ENCODE measurements at regions not wholly inside any gene's neighbourhood (a gene's known extent, or its start where the extent isn't known, plus 50 kb on each side); places are given as distances from the start of the nearest gene placed in this dataset.

DNA sequence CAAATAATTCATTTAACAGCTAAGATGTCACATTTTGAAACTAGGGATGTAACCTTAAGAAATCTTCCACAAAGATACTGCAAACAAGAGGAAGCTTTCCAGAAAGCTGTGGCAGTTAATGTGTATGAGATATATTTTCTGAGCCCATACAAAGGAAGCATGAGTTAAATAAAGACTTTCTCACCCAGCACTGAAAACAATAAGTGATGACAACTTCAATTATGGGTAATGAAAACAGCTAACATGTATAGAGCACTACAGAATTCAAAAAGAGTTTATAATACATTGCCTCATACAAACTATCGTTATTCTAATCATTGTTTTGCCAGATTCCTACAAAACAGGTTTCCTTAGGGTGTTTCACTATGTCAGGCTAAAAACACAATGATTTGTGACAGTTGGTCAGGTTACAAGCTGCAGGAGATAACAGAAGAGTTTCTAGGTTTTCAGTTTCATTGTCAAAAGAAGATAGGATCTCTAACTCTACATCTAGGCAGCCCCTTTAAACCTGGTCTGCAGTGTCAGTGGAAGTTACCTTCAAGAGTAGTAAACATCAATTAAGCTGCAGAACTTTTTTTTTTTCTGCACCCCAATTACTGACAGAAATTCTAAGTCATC is 618.1 kb upstream of the ADGRL3 start:
- Histone ChIP-seq H3K4me3 (no peak overlapping the region), H3K4me1 (no peaks in the 10 kb centered on the region; the same call in 1 of the 2 replicates), H3K36me3 (replicated peaks) (no peaks in the 10 kb centered on the region), H3K27me3 (ENCODE audit: low read depth) (no peaks in the 10 kb centered on the region), H3K9me3 (no peaks in the 10 kb centered on the region)
- in situ Hi-C loops (cut with MboI; ENCODE audit: low sequenced_read_pairs), result no loop called here
- DNase-seq (ENCODE audit: low spot score in 2 of 2), result no peak

DNA sequence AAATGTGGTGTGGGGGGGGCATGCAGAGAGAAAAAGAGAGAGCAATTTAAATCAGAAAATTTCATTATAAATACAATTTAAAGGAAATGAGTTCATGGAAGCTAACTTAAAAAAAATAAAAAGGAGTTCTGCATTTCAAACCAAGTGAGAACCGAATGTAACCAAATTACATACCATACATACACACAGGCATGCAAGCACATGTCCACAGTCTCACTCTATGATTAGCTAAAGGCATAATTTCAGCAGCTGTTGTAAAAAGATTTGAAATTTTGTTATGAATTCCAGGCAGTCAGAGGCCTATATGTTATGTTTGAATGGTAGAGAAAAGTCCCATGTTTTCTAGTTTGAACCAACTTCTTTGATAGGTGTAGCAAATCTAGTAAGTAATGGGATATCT is 611.6 kb upstream of the ADGRL3 start:
- no peaks in the 10 kb centered on the region for H3K9me3 ChIP-seq
- H3K4me3 ChIP-seq, result no peak overlapping the region
- no peaks in the 10 kb centered on the region for H3K4me1 ChIP-seq
- in situ Hi-C loops (cut with MboI; ENCODE audit: low sequenced_read_pairs), result no loop called here
- no peaks in the 10 kb centered on the region for H3K36me3 ChIP-seq (replicated peaks)
- no peaks in the 10 kb centered on the region for H3K27me3 ChIP-seq (ENCODE audit: low read depth)
- no peak for DNase-seq (ENCODE audit: low spot score in 2 of 2)

DNA sequence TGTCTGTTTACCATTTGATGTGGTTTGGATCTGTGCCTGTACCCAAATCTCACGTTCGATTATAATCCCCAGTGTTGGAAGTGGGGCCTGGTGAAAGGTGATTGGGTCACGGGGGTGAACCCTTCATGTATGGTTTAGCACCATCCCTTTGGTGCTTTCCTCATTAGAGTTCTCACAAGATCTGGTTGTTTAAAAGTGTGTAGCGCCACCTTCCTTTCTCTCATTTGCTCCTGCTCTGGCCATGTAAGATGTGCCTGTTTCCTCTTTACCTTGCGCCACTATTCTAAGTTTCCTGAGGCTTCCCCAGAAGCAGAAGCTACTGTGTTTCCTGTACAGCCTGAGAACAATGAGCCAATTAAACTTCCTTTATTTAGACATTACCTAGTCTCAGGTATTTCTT is 610.7 kb upstream of the ADGRL3 start:
- H3K4me3 ChIP-seq, result no peak overlapping the region
- no peaks in the 10 kb centered on the region for H3K36me3 ChIP-seq (replicated peaks)
- in situ Hi-C loops (cut with MboI; ENCODE audit: low sequenced_read_pairs), result no loop called here
- DNase-seq (ENCODE audit: low spot score in 2 of 2), result no peak
- H3K4me1 ChIP-seq, result no peaks in the 10 kb centered on the region
- no peaks in the 10 kb centered on the region for H3K27me3 ChIP-seq (ENCODE audit: low read depth)
- no peaks in the 10 kb centered on the region for H3K9me3 ChIP-seq

DNA sequence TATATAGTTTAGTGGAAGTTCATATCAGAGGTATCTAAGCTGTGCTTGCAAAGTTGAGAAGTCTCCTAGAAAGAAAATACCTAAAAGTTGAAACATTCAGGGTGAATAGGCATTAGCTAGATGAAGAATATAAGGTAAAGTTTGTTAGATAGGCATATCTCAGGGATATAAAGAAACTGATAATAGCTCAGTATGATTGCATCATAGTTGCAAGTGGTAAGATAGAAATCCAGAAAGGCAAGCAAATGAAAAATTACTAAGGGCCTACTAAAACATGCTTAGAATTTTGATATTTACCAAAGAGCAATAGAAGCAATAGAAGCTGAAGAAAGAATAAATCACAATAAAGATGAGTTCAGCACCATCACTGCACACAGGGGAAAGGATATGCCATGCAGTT is 610.0 kb upstream of the ADGRL3 start:
- Histone ChIP-seq H3K4me3 (no peak overlapping the region), H3K27me3 (ENCODE audit: low read depth) (no peaks in the 10 kb centered on the region), H3K36me3 (replicated peaks) (no peaks in the 10 kb centered on the region), H3K9me3 (no peaks in the 10 kb centered on the region), H3K4me1 (no peaks in the 10 kb centered on the region)
- in situ Hi-C loops (cut with MboI; ENCODE audit: low sequenced_read_pairs), result no loop called here
- no peak for DNase-seq (ENCODE audit: low spot score in 2 of 2)

DNA sequence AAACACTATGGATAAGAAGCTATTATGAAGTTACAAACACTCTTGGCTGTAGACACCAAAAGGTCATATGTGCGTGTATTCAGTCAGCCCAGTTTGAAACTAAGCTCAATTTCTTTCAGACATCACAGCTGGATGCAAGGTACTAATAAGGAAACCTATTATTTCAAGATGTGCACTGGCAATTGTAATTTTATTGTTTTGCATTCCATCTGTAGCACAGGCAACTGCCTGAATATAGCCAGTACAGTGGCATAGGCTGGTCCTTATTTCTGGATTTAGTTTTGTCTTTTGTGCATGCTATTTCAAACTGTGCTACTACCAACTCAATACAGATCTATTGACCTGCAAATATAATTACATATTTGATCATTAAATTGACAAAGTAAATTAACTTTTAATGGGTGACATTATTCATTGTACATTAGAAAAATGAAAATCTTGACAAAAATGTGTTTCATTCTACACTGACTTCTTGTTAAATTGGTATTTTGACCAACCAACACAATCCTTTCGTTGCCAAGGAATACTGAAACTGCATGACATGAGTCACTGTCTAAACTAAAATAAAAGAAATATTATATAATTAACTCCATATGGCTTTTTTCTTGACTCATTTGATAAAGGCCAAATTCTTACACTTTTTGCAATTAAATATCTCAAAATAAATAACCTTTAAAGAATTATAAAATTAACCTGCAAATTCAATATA is 594.3 kb upstream of the ADGRL3 start:
- Histone ChIP-seq H3K4me1 (peaks cover 9% of the 10 kb centered on the region), H3K36me3 (replicated peaks) (no peaks in the 10 kb centered on the region), H3K4me3 (no peak overlapping the region), H3K9me3 (no peaks in the 10 kb centered on the region), H3K27me3 (ENCODE audit: low read depth) (no peaks in the 10 kb centered on the region)
- in situ Hi-C loops (cut with MboI; ENCODE audit: low sequenced_read_pairs), result no loop called here
- no peak for DNase-seq (ENCODE audit: low spot score in 2 of 2)

DNA sequence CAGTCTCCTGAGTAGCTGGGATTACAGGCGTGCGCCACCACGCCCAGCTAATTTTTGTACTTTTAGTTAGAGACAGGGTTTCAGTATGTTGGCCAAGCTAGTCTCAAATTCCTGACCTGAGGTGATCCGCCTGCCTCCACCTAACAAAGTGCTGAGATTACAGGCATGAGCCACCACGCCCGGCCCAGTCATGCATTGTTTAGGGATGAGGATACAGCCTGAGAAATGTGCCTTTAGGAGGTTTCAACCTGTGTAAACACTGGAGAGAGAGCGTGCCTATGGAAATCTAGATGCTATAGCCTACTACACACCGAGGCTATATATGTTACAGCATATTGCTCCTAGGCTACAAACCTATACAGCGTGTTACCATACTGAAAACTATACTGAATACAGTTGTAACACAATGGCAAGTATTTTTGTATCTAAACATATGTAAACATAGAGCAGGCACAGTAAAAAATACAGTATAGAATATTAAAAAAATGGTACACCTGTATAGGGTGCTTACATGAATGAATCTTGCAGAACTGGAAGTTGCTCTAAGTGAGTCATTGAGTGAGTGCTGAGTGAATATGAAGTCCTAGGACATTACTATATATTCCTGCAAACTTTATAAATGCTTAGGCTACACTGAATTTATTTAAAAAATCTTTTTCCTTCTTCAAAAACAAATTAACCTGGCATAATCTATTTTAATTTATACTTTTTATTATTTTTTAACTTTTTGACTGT is 588.2 kb upstream of the ADGRL3 start:
- peak in 1 of 2 experiments; percentile 38 for DNase-seq (ENCODE audit: low spot score in 2 of 2)
- Histone ChIP-seq H3K4me3 (no peak overlapping the region), H3K4me1 (peaks cover 10% of the 10 kb centered on the region), H3K27me3 (ENCODE audit: low read depth) (no peaks in the 10 kb centered on the region), H3K36me3 (replicated peaks) (no peaks in the 10 kb centered on the region), H3K9me3 (no peaks in the 10 kb centered on the region)
- in situ Hi-C loops (cut with MboI; ENCODE audit: low sequenced_read_pairs), result no loop called here

DNA sequence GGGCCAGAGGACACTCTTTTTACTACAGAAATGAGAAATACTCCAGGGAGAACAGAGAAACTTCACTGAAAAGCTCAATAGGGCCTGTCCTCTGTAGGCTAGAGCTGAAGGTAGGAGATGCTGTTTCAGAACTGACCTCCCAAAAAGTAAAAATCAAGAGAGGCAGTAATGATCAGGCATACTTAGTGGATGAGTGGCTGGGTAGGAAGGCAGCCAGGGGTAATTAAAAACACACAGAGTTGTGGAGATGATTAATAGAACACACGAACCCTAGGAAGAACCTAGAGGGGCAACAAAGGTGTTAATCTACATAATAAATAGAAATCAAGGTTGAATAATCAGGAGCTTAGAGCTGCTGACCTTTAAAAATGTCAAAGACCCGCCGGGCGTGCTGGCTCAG is 582.4 kb upstream of the ADGRL3 start:
- DNase-seq (ENCODE audit: low spot score in 2 of 2), result no peak
- no peaks in the 10 kb centered on the region for H3K9me3 ChIP-seq
- peaks cover 4% of the 10 kb centered on the region for H3K4me1 ChIP-seq
- in situ Hi-C loops (cut with MboI; ENCODE audit: low sequenced_read_pairs), result no loop called here
- H3K4me3 ChIP-seq, result no peak overlapping the region
- H3K27me3 ChIP-seq (ENCODE audit: low read depth), result no peaks in the 10 kb centered on the region
- H3K36me3 ChIP-seq (replicated peaks), result no peaks in the 10 kb centered on the region

DNA sequence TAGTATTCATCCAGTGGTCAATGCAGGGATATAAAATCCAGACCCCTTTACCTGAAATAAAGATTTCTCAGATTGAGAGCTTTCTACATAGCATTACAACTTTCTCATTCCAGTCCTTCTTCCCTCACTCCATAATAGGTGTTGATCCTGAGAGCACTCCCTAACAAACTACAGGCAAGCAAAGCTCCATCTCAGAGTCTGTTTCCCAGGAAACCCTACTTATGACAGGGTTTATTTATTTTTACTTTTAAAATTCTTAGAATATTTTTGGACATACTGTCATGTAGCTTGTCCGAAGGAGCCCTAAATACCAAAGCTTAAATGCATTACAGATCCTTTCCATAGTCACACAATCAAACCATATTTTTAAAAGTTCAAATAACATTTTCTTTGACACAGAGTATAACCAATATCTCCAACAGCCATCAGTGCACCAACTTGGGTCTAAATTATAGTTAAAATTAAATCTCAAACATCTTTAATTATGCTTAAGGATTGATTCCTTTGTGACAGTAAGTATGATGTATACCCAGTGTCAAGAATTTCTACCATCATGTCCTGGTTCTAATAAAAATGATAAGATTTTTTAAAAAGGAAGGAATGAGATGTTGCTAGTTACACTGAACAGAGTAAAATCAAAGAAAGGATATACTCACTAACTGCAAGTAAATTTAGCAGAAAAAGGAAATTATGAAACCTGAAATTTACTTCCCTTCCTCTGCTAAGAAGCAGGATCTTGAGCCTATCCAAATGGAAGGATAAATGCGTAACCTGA is 580.4 kb upstream of the ADGRL3 start:
- no peak for DNase-seq (ENCODE audit: low spot score in 2 of 2)

DNA sequence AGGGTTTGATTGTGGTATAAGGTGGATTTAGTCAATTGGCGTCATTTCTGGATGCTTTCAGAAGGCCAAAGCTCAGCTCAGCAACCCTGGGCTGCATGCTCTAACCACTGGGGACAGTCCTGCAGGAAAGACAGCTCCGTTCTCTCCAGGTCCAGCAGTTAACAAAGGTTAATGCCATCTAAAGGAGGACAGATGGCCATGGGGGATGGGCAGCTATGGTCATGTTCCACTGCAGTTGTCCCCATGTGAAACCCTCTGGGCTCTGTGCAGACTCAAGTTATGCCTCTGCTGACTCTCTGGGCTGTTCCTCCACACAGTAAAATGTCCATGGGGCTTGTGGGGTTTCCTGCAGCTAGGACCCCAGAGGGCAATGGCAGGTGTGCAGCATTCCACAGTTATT is 562.1 kb upstream of the ADGRL3 start:
- no peaks in the 10 kb centered on the region for H3K27me3 ChIP-seq (ENCODE audit: low read depth)
- no peak for DNase-seq (ENCODE audit: low spot score in 2 of 2)
- no peaks in the 10 kb centered on the region for H3K36me3 ChIP-seq (replicated peaks)
- in situ Hi-C loops (cut with MboI; ENCODE audit: low sequenced_read_pairs), result no loop called here
- no peaks in the 10 kb centered on the region for H3K9me3 ChIP-seq
- H3K4me3 ChIP-seq, result no peak overlapping the region
- H3K4me1 ChIP-seq, result no peaks in the 10 kb centered on the region

More for the DNA sequence above, 580.4 kb upstream of the ADGRL3 start:
- in situ Hi-C loops (cut with MboI; ENCODE audit: low sequenced_read_pairs), result no loop called here
- no peak overlapping the region for H3K4me3 ChIP-seq
- no peaks in the 10 kb centered on the region for H3K27me3 ChIP-seq (ENCODE audit: low read depth)
- no peaks in the 10 kb centered on the region for H3K9me3 ChIP-seq
- no peaks in the 10 kb centered on the region for H3K36me3 ChIP-seq (replicated peaks)
- no peaks in the 10 kb centered on the region for H3K4me1 ChIP-seq

DNA sequence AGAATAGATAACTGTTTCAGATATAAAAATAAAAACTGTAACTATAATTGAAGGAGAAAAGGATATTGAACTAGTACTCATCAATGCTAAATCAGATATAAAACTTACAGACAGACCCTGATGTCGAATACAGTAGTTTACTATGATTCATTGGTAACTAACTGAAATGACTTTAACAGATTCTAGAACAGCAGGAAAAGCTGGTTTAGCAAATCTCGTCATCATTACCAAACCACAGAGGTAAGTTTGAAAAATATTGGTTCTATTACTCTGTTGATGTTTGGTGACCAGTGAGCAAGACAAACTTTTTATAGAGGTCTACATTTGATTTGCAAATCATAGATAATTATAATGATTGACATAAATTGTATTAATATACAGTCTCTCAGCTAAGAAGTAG is 551.4 kb upstream of the ADGRL3 start:
- no peak for DNase-seq (ENCODE audit: low spot score in 2 of 2)
- in situ Hi-C loops (cut with MboI; ENCODE audit: low sequenced_read_pairs), result no loop called here
- H3K4me1 ChIP-seq, result no peaks in the 10 kb centered on the region
- no peaks in the 10 kb centered on the region for H3K36me3 ChIP-seq (replicated peaks)
- no peaks in the 10 kb centered on the region for H3K9me3 ChIP-seq
- H3K27me3 ChIP-seq (ENCODE audit: low read depth), result no peaks in the 10 kb centered on the region
- H3K4me3 ChIP-seq, result no peak overlapping the region

DNA sequence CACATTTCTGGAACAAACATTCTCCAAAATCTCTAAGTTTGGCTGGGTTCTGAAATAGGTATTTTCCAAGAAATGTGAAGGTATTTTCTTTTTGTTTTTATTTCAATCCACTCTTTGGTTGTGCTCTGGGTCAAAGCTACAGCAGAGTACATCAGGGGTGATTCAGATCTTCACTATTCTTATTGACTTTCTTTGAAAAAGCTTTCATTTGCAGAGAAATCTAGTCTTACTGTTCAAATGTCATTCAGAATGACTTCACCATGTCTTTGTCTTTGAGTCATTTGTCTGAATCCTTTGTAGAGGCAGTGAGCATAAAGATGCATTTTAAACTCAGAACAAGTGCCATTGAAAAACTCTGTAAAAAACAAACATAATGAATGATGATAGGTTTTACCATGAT is 547.2 kb upstream of the ADGRL3 start:
- Histone ChIP-seq H3K36me3 (replicated peaks) (no peaks in the 10 kb centered on the region), H3K9me3 (no peaks in the 10 kb centered on the region), H3K4me3 (no peak overlapping the region), H3K27me3 (ENCODE audit: low read depth) (no peaks in the 10 kb centered on the region), H3K4me1 (no peaks in the 10 kb centered on the region)
- in situ Hi-C loops (cut with MboI; ENCODE audit: low sequenced_read_pairs), result no loop called here
- no peak for DNase-seq (ENCODE audit: low spot score in 2 of 2)

DNA sequence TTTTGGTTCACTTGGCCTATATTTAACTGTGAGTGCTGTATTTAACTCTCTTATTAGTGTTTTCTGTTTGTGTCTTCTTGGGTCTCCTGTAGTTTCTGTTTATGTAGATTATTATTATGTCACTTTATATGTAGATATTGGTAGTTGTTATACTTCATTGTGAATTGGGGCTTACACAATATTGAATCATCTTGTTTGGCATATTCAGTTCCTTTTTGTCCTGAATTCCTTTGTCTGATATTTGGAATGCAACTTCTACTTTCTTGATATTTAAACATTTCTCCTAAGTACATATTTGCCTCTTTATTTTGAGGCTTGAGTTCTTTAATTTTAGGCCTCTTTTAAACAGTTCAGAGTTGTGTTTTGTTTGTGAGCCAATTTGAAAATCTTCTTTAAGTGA is 544.8 kb upstream of the ADGRL3 start:
- DNase-seq (ENCODE audit: low spot score in 2 of 2), result no peak
- in situ Hi-C loops (cut with MboI; ENCODE audit: low sequenced_read_pairs), result no loop called here

DNA sequence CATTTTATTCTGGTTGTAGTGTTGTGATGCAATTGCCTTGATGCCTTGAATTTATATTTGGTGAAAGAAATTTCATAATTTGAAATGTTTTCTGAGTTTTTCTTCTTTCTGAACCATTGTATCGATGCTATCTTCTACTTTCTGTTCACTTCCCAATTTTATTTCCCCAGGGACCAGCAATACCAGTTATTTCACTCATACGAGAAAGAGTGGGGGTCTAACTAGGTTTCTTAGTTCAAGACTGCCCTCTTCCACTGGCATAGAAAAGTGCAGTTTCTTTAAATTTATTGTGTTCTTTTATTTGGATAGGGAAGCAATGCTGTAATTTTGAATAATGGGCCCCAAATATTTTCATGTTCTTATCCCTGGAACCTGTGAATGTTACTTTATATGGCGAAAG is 544.0 kb upstream of the ADGRL3 start:
- H3K36me3 ChIP-seq (replicated peaks), result no peaks in the 10 kb centered on the region
- H3K4me3 ChIP-seq, result no peak overlapping the region
- no peaks in the 10 kb centered on the region for H3K27me3 ChIP-seq (ENCODE audit: low read depth)
- no peaks in the 10 kb centered on the region for H3K4me1 ChIP-seq
- in situ Hi-C loops (cut with MboI; ENCODE audit: low sequenced_read_pairs), result no loop called here
- peak in 1 of 2 experiments; percentile 45 for DNase-seq (ENCODE audit: low spot score in 2 of 2)
- H3K9me3 ChIP-seq, result no peaks in the 10 kb centered on the region

More for the DNA sequence above, 544.8 kb upstream of the ADGRL3 start:
- Histone ChIP-seq H3K4me1 (no peaks in the 10 kb centered on the region), H3K4me3 (no peak overlapping the region), H3K36me3 (replicated peaks) (no peaks in the 10 kb centered on the region), H3K27me3 (ENCODE audit: low read depth) (no peaks in the 10 kb centered on the region), H3K9me3 (no peaks in the 10 kb centered on the region)

DNA sequence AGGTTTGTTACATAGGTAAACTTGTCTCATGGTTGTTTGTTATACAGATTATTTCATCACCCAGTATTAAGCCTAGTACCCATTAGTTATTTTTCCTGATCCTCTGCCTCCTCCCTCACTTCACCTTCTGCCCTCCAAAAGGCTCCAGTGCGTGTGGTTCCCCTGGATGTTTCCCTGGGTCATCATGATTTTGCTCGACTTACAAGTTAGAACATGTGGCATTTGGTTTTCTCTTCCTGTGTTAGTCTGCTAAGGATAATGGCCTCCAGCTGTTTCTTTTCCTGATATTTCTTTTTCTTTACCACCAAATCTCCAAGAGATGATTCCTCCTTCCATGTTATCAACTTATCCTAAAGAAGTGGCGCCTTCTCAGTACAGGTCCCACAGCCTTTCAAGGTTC is 543.1 kb upstream of the ADGRL3 start:
- H3K27me3 ChIP-seq (ENCODE audit: low read depth), result no peaks in the 10 kb centered on the region
- no peaks in the 10 kb centered on the region for H3K36me3 ChIP-seq (replicated peaks)
- no peak overlapping the region for H3K4me3 ChIP-seq
- in situ Hi-C loops (cut with MboI; ENCODE audit: low sequenced_read_pairs), result no loop called here
- no peak for DNase-seq (ENCODE audit: low spot score in 2 of 2)
- no peaks in the 10 kb centered on the region for H3K9me3 ChIP-seq
- H3K4me1 ChIP-seq, result no peaks in the 10 kb centered on the region
